OCI-LY7 (cell line): ENCODE measurements at regions not wholly inside any gene's neighbourhood (a gene's known extent, or its start where the extent isn't known, plus 50 kb on each side); places are given as distances from the start of the nearest gene placed in this dataset.

Experiments
- CTCF ChIP-seq: fragments of 200-600 bp; sonication (generic); conservative IDR thresholded peaks from 2 replicates; pipeline ENCODE4 v1.5.1; 2014; ENCODE audit warnings: mild to moderate bottlenecking, antibody characterized with exemption, low read length, moderate library complexity, mixed read lengths
- EZH2phosphoT487 ChIP-seq: fragments of 200-600 bp; sonication (generic); IDR thresholded peaks from 2 replicates; pipeline ENCODE4 v1.6.1; 2018; ENCODE audit warnings: low read depth, borderline replicate concordance, mild to moderate bottlenecking, mixed run types, antibody characterized with exemption, low read length, moderate library complexity, mixed read lengths

GRCh38 chr3:22612927-22613326 is 590.2 kb upstream of the UBE2E2 start:
- no peak for TF ChIP-seq CTCF
- no peak for TF ChIP-seq EZH2phosphoT487
